Keratinocyte (primary cell): ENCODE measurements at regions not wholly inside any gene's neighbourhood (a gene's known extent, or its start where the extent isn't known, plus 50 kb on each side); places are given as distances from the start of the nearest gene placed in this dataset.
A peak's percentile ranks its signal among the peaks of the same experiment; 100 is the strongest.

ENCODE experiments used
- DNase-seq: peaks from one replicate; pipeline ENCODE4 v3.0.0-alpha.2; 2011; ENCODE audit warnings: low read depth, missing footprints, low spot score
- FAIRE-seq: peaks from 2 replicates; lab custom pipeline; 2011; peaks lifted over from hg19 to GRCh38; lab: Jason Lieb, UNC
- H2AFZ ChIP-seq: 2 replicates; pipeline ENCODE4 v1.6.0; 2012; ENCODE audit warnings: low read length, control low read depth, inconsistent platforms; ENCODE audit not compliant: control insufficient read depth
- H3K27ac ChIP-seq: 2 replicates; pipeline ENCODE4 v1.5.1; 2011; ENCODE audit warnings: low read length; ENCODE audit not compliant: control insufficient read depth, insufficient read depth
- H3K27me3 ChIP-seq: 3 replicates; pipeline ENCODE4 v1.6.0; 2011; ENCODE audit warnings: low read length; ENCODE audit not compliant: control insufficient read depth, insufficient read depth; ENCODE audit errors: extremely low read depth
- H3K36me3 ChIP-seq, 2 experiments: 2 replicates in 1 of 2; 3 replicates in 1 of 2; pipeline ENCODE4 v1.5.1; 2011; ENCODE audit warnings: low read length in 2 of 2, mild to moderate bottlenecking in 1 of 2; ENCODE audit not compliant: control insufficient read depth in 2 of 2, insufficient read depth in 2 of 2; ENCODE audit errors: extremely low read depth in 1 of 2
- H3K4me1 ChIP-seq: 3 replicates; pipeline ENCODE4 v1.5.1; 2011; ENCODE audit warnings: low read length; ENCODE audit not compliant: control insufficient read depth, insufficient read depth; ENCODE audit errors: extremely low read depth
- H3K4me2 ChIP-seq: 3 replicates; pipeline ENCODE4 v1.6.0; 2011; ENCODE audit warnings: low read depth, low read length; ENCODE audit not compliant: control insufficient read depth, insufficient read depth; ENCODE audit errors: extremely low read depth
- H3K4me3 ChIP-seq, 3 experiments: fragments of 200-600 bp in 1 of 3; sonication (generic) in 1 of 3; 2 replicates in 2 of 3; 3 replicates in 1 of 3; pipeline ENCODE4 v1.5.1; 2011 to 2016; ENCODE audit warnings: low read length in 3 of 3, mild to moderate bottlenecking in 3 of 3, control low read depth in 2 of 3, inconsistent platforms in 1 of 3, low read depth in 1 of 3, mixed read lengths in 1 of 3, mixed run types in 1 of 3, moderate library complexity in 1 of 3; ENCODE audit not compliant: control insufficient read depth in 2 of 3, insufficient read depth in 2 of 3; ENCODE audit errors: extremely low read depth in 1 of 3
- H3K79me2 ChIP-seq: 2 replicates; pipeline ENCODE4 v1.6.0; 2012; ENCODE audit warnings: low read length; ENCODE audit not compliant: control insufficient read depth, insufficient read depth
- H3K9ac ChIP-seq: 3 replicates; pipeline ENCODE4 v1.6.0; 2011; ENCODE audit warnings: low read length; ENCODE audit not compliant: control insufficient read depth, insufficient read depth; ENCODE audit errors: extremely low read depth
- H3K9me1 ChIP-seq: 3 replicates; pipeline ENCODE4 v1.6.0; 2011; ENCODE audit warnings: low read length; ENCODE audit not compliant: control insufficient read depth, insufficient read depth; ENCODE audit errors: extremely low read depth
- H3K9me3 ChIP-seq: 2 replicates; pipeline ENCODE4 v1.5.1; 2012; ENCODE audit warnings: low read depth, low read length; ENCODE audit not compliant: control insufficient read depth
- H4K20me1 ChIP-seq: 3 replicates; pipeline ENCODE4 v1.6.0; 2011; ENCODE audit warnings: low read length; ENCODE audit not compliant: control insufficient read depth, insufficient read depth; ENCODE audit errors: extremely low read depth
- CTCF ChIP-seq, 3 experiments: IDR thresholded peaks in 1 of 3; conservative IDR thresholded peaks in 1 of 3; optimal IDR thresholded peaks in 1 of 3; 2 replicates in 2 of 3; 3 replicates in 1 of 3; pipeline versions ENCODE3 to v1.5.1; 2011; ENCODE audit warnings: low read length in 3 of 3, mild to moderate bottlenecking in 3 of 3, moderate library complexity in 2 of 3, control low read depth in 1 of 3, inconsistent platforms in 1 of 3; ENCODE audit not compliant: insufficient read depth in 2 of 3; ENCODE audit errors: extremely low read depth in 1 of 3
- EZH2 ChIP-seq: IDR thresholded peaks from one replicate; pipeline ENCODE4 v1.6.1; 2012; ENCODE audit warnings: inconsistent platforms, mild to moderate bottlenecking, low read length, moderate library complexity
- dilution Hi-C: fragments of 300-500 bp; cut with MboI; formaldehyde crosslinking; loops from one replicate; pipeline ENCODE4 v1.7.0; 2020; ENCODE audit warnings: low sequenced_read_pairs; ENCODE audit not compliant: extremely low pct_ligation_motif_present

- no peak for DNase-seq
- Histone ChIP-seq H2AFZ (no peak overlapping the region), H3K9me1 (no peaks in the 10 kb centered on the region), H3K4me3 (no peak overlapping the region), H3K27ac (no peak overlapping the region), H3K4me2 (no peak overlapping the region), H3K36me3 (no peaks in the 10 kb centered on the region), H3K9me3 (no peaks in the 10 kb centered on the region), H3K27me3 (no peaks in the 10 kb centered on the region), H4K20me1 (no peaks in the 10 kb centered on the region), H3K9ac (no peak overlapping the region), H3K79me2 (no peaks in the 10 kb centered on the region), H3K4me1 (peaks cover 4% of the 10 kb centered on the region)
- FAIRE-seq, result peak; percentile 71
- dilution Hi-C loops, result no loop called here
- TF ChIP-seq EZH2 (no peak), CTCF (optimal IDR thresholded peaks at IDR 0.05 in 1 of 3, IDR thresholded peaks at IDR 0.05 in 1 of 3, conservative IDR thresholded peaks at IDR 0.05 in 1 of 3; ENCODE audit: extremely low read depth in 1 of 3, insufficient read depth in 2 of 3, low read length in 3 of 3) (no peak)
These were observed 600.1 kb upstream of the RGMB start for GRCh38 chr5:98173334-98173733.

GRCh38 chr5:98175474-98175873, 598.0 kb upstream of the RGMB start:
- Histone ChIP-seq H3K9me3 (no peaks in the 10 kb centered on the region), H3K27ac (no peak overlapping the region), H3K4me3 (no peak overlapping the region), H3K9me1 (no peaks in the 10 kb centered on the region), H3K4me1 (peaks cover 13% of the 10 kb centered on the region), H3K4me2 (no peak overlapping the region), H3K9ac (no peak overlapping the region), H3K79me2 (no peaks in the 10 kb centered on the region), H3K27me3 (no peaks in the 10 kb centered on the region), H2AFZ (no peak overlapping the region), H4K20me1 (no peaks in the 10 kb centered on the region), H3K36me3 (no peaks in the 10 kb centered on the region)
- TF ChIP-seq EZH2, result no peak
- TF ChIP-seq CTCF (optimal IDR thresholded peaks at IDR 0.05 in 1 of 3, IDR thresholded peaks at IDR 0.05 in 1 of 3, conservative IDR thresholded peaks at IDR 0.05 in 1 of 3; ENCODE audit: extremely low read depth in 1 of 3, insufficient read depth in 2 of 3, low read length in 3 of 3), result no peak
- no peak for FAIRE-seq
- DNase-seq, result no peak
- dilution Hi-C loops, result no loop called here
